Esophagus muscularis mucosa (tissue), 4 donors: ENCODE measurements at regions not wholly inside any gene's neighbourhood (a gene's known extent, or its start where the extent isn't known, plus 50 kb on each side); places are given as distances from the start of the nearest gene placed in this dataset.

Experiments used
- CTCF ChIP-seq, 3 experiments: fragments of 200-600 bp in 2 of 3; fragments of 450-650 bp in 1 of 3; sonication (generic) in 2 of 3; IDR thresholded peaks; one replicate each; pipeline ENCODE4 v1.5.1; 2017 to 2019; ENCODE audit warnings: antibody characterized with exemption in 3 of 3, mild to moderate bottlenecking in 2 of 3, moderate library complexity in 1 of 3
- EP300 ChIP-seq: sonication (generic); formaldehyde crosslinking; IDR thresholded peaks from one replicate; pipeline ENCODE4 v1.6.1; 2017; ENCODE audit warnings: antibody characterized with exemption
- POLR2A ChIP-seq: fragments of 450-650 bp; IDR thresholded peaks from one replicate; pipeline ENCODE4 v1.6.1; 2017; ENCODE audit warnings: antibody characterized with exemption, moderate library complexity, mild to moderate bottlenecking, low read depth

GRCh38 chr12:62014330-62014729 lies 245.9 kb upstream of the USP15 start:
- no peak for TF ChIP-seq CTCF (IDR thresholded peaks at IDR 0.05)
- TF ChIP-seq POLR2A: no peak
- no peak for TF ChIP-seq EP300
